ENCODE measurements at regions not wholly inside any gene's neighbourhood (a gene's known extent, or its start where the extent isn't known, plus 50 kb on each side); places are given as distances from the start of the nearest gene placed in this dataset.

- no peak for DNase-seq
Measured at GRCh38 chr6:62670490-62671223, 384.6 kb upstream of the KHDRBS2 start.

GRCh38 chr6:62669831-62670230, 383.8 kb upstream of the KHDRBS2 start:
- DNase-seq: no peak

- peak; percentile 4 for DNase-seq
Measured at GRCh38 chr6:62652692-62653328, 366.8 kb upstream of the KHDRBS2 start.

GRCh38 chr6:62645274-62645673, 359.2 kb upstream of the KHDRBS2 start:
- no peak for DNase-seq

- DNase-seq: no peak
Measured at GRCh38 chr6:62640749-62641148, 354.7 kb upstream of the KHDRBS2 start.

GRCh38 chr6:62626661-62627060, 340.6 kb upstream of the KHDRBS2 start:
- DNase-seq: no peak

GRCh38 chr6:62623846-62624532, 338.0 kb upstream of the KHDRBS2 start:
- no peak for DNase-seq

- no peak for DNase-seq
Measured at GRCh38 chr6:62615366-62616015, 329.5 kb upstream of the KHDRBS2 start.

- DNase-seq: no peak
Measured at GRCh38 chr6:62614442-62614841, 328.4 kb upstream of the KHDRBS2 start.

- DNase-seq: no peak
Measured at GRCh38 chr6:62613928-62614327, 327.9 kb upstream of the KHDRBS2 start.

GRCh38 chr6:62612471-62612870, 326.4 kb upstream of the KHDRBS2 start:
- DNase-seq: no peak

- no peak for DNase-seq
Measured at GRCh38 chr6:62570372-62570771, 284.3 kb upstream of the KHDRBS2 start.

- no peak for DNase-seq
Measured at GRCh38 chr6:62541502-62541901, 255.5 kb upstream of the KHDRBS2 start.

GRCh38 chr6:62530985-62531384, 245.0 kb upstream of the KHDRBS2 start:
- no peak for DNase-seq

- no peak for DNase-seq
Measured at GRCh38 chr6:62528894-62529526, 243.0 kb upstream of the KHDRBS2 start.

GRCh38 chr6:62523630-62524029, 237.6 kb upstream of the KHDRBS2 start:
- DNase-seq: no peak

- no peak for DNase-seq
Measured at GRCh38 chr6:62519574-62519973, 233.5 kb upstream of the KHDRBS2 start.

GRCh38 chr6:62516291-62517141, 230.5 kb upstream of the KHDRBS2 start:
- no peak for DNase-seq

GRCh38 chr6:62492192-62492822, 206.3 kb upstream of the KHDRBS2 start:
- DNase-seq: no peak

- DNase-seq: no peak
Measured at GRCh38 chr6:62480544-62480943, 194.5 kb upstream of the KHDRBS2 start.

GRCh38 chr6:62479697-62480220, 193.7 kb upstream of the KHDRBS2 start:
- DNase-seq: no peak
